Right lobe of liver (tissue), 6 donors: ENCODE measurements at regions not wholly inside any gene's neighbourhood (a gene's known extent, or its start where the extent isn't known, plus 50 kb on each side); places are given as distances from the start of the nearest gene placed in this dataset.
"Not testable (repeated sequence)": the region's sequence is repeated elsewhere in the genome, so short reads cannot be mapped to it uniquely, and the experiment has no call there.

Source experiments
- ATAC-seq, 4 donors: fragments of 200-7000 bp; cut with Tn5 transposase; one replicate each; pipeline ENCODE4 v1.9.1; 2020; ENCODE audit warnings: mild to moderate bottlenecking in 4 of 4, moderate library complexity in 4 of 4
- DNase-seq, 3 donors: peaks; one replicate each; pipeline ENCODE4 v3.0.0-alpha.2; 2020
- H3K27ac ChIP-seq, 3 donors: fragments of 200-600 bp; one replicate each; pipeline ENCODE4 v1.8.0; 2022
- H3K27me3 ChIP-seq, 2 donors: fragments of 200-600 bp; one replicate each; pipeline ENCODE4 v1.8.0; 2022
- H3K36me3 ChIP-seq, 4 donors: fragments of 200-600 bp; sonication (generic) in 1 of 4; one replicate each; pipeline versions ENCODE4 v1.5.1 to v1.8.0; 2017 to 2022; ENCODE audit warnings: control low read depth in 1 of 4
- H3K4me1 ChIP-seq, 4 donors: fragments of 200-600 bp; sonication (generic) in 1 of 4; one replicate each; pipeline versions ENCODE4 v1.5.1 to v1.8.0; 2017 to 2022; ENCODE audit warnings: control low read depth in 1 of 4
- H3K4me3 ChIP-seq, 3 donors: fragments of 200-600 bp; one replicate each; pipeline ENCODE4 v1.8.0; 2022
- H3K9me3 ChIP-seq, 4 donors: fragments of 200-600 bp; sonication (generic) in 1 of 4; one replicate each; pipeline versions ENCODE4 v1.5.1 to v1.8.0; 2017 to 2022; ENCODE audit warnings: control low read depth in 1 of 4
- POLR2A ChIP-seq: fragments of 450-650 bp; IDR thresholded peaks from one replicate; pipeline ENCODE4 v1.6.1; 2017; ENCODE audit warnings: antibody characterized with exemption, mild to moderate bottlenecking
- WGBS: methylation state at CpG from one replicate; pipeline ENCODE4 v1.1.6; 2018; ENCODE audit warnings: low coverage, low lambda C conversion rate; ENCODE audit not compliant: insufficient coverage; ENCODE audit errors: missing lambda C conversion rate; 5-methylcytosine and 5-hydroxymethylcytosine counted together
- intact Hi-C, 2 donors: fragments of 100-400 bp; cut with DNase I; formaldehyde crosslinking; loops; one replicate each; pipeline versions ENCODE4 v1.11.2 to v1.14.1; 2022
- TF ChIP-seq, protein P1 (sequence below), 4 donors: fragments of 200-600 bp in 3 of 4; fragments of 450-650 bp in 1 of 4; IDR thresholded peaks; one replicate each; pipeline versions ENCODE4 v1.5.1 to v1.8.0; 2016 to 2022; ENCODE audit warnings: antibody characterized with exemption in 4 of 4, mild to moderate bottlenecking in 2 of 4
- donor health status: DM: no; HTN: yes; CAD: no.
- donor health status: DM: no; HTN: no; CAD: no.
- donor health status: DM: no; HTN: no; CAD: no.
- donor health status: DM: no; HTN: yes; CAD: no.
- donor health status: DM: no; HTN: yes; CAD: no.

DNA sequence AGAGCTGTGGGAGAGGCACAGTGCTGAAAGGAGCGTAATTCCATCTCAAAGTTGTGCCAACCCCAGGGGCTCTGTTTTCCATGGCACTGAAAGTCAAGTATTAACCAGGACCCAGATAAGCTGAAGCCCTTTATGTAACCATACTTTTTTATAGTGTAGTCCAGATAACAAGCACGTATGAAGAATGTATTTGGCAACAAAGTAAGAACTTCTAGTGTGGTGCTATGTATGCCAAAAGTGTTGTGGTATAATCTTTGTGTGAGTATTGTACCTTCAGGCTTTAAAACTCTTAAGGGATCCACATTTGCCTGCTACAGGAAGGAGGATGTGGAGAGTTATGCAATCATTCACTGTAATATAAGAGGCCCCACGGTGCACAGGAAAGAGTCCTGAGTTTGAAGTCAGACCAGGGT, 129.4 kb downstream of the IBTK start:
- TF ChIP-seq POLR2A, result no peak
- TF ChIP-seq, protein P1, sequence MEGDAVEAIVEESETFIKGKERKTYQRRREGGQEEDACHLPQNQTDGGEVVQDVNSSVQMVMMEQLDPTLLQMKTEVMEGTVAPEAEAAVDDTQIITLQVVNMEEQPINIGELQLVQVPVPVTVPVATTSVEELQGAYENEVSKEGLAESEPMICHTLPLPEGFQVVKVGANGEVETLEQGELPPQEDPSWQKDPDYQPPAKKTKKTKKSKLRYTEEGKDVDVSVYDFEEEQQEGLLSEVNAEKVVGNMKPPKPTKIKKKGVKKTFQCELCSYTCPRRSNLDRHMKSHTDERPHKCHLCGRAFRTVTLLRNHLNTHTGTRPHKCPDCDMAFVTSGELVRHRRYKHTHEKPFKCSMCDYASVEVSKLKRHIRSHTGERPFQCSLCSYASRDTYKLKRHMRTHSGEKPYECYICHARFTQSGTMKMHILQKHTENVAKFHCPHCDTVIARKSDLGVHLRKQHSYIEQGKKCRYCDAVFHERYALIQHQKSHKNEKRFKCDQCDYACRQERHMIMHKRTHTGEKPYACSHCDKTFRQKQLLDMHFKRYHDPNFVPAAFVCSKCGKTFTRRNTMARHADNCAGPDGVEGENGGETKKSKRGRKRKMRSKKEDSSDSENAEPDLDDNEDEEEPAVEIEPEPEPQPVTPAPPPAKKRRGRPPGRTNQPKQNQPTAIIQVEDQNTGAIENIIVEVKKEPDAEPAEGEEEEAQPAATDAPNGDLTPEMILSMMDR (IDR thresholded peaks at IDR 0.05), result no peak
- H3K36me3 ChIP-seq, result no peaks in the 10 kb centered on the region
- intact Hi-C loops, result no loop called here
- H3K27ac ChIP-seq, result no peak overlapping the region
- no peaks in the 10 kb centered on the region for H3K27me3 ChIP-seq
- H3K4me1 ChIP-seq, result no peaks in the 10 kb centered on the region
- no peak overlapping the region for H3K4me3 ChIP-seq
- DNase-seq, result no peak
- no peaks in the 10 kb centered on the region for H3K9me3 ChIP-seq
- no peak for ATAC-seq
- WGBS, result 9% methylated on average over 2 of the region's 3 CpGs

DNA sequence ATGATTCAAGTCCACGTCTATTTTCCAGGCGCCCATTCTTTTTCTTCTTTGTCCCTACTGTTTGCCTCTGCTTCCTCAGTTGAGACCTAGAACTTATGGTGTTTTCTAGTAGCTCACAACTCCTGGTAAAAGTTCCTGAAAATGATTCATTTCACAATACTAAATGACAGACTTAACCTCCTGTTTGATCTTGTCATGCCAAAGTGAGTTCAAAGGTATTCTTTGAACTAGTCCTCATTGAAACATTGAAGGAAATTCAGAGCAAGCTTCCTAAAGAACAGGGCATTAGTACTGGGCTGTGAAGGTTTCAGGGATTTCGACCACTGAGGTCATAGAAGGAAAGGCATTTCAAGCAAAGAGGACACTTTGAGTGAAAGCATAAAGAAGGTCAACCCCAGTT, 132.8 kb downstream of the IBTK start:
- Histone ChIP-seq H3K4me1 (no peaks in the 10 kb centered on the region), H3K27me3 (no peaks in the 10 kb centered on the region), H3K27ac (no peak overlapping the region), H3K9me3 (peaks cover 0 to 6% (median 0%) of the 10 kb centered on the region in 4 donors), H3K36me3 (no peaks in the 10 kb centered on the region), H3K4me3 (no peak overlapping the region)
- intact Hi-C loops, result no loop called here
- no peak for TF ChIP-seq POLR2A
- TF ChIP-seq, protein P1 (IDR thresholded peaks at IDR 0.05), result no peak
- ATAC-seq (no peak), DNase-seq (no peak)
- WGBS, result 38% methylated on average over 3 of the region's 3 CpGs

DNA sequence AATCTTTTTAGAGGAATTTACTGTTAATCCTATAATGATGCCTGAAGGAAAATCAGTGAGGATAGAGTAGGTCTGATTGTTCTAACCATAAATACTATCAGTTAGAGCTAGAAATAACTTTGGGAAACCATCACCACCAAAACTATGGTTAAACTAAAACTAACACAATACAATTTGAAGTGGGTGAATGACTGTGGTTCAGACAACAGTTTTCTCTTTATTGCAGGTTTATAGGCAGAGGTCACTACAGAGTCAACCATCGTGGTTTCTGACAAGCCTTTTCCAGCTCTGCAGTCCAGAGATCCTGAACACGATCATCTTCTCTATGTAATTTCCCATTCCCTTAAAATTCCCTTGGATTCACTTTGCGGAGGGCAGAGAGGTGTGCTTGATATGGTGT, 134.3 kb downstream of the IBTK start:
- WGBS, result 76% methylated on average over 3 of the region's 3 CpGs
- ATAC-seq (no peak), DNase-seq (no peak)
- intact Hi-C loops, result no loop called here
- Histone ChIP-seq H3K4me3 (no peak overlapping the region), H3K4me1 (no peaks in the 10 kb centered on the region), H3K27me3 (no peaks in the 10 kb centered on the region), H3K36me3 (no peaks in the 10 kb centered on the region), H3K27ac (no peak overlapping the region), H3K9me3 (peaks cover 0 to 8% (median 0%) of the 10 kb centered on the region in 4 donors)
- TF ChIP-seq, protein P1 (IDR thresholded peaks at IDR 0.05), result no peak
- TF ChIP-seq POLR2A, result no peak

- Histone ChIP-seq H3K4me1 (no peaks in the 10 kb centered on the region), H3K27ac (no peak overlapping the region), H3K9me3 (peaks cover 0 to 8% (median 0%) of the 10 kb centered on the region in 4 donors), H3K4me3 (no peak overlapping the region), H3K36me3 (no peaks in the 10 kb centered on the region), H3K27me3 (no peaks in the 10 kb centered on the region)
- intact Hi-C loops, result no loop called here
- ATAC-seq (no peak), DNase-seq (no peak)
- TF ChIP-seq POLR2A, result no peak
- TF ChIP-seq, protein P1 (IDR thresholded peaks at IDR 0.05), result no peak
These were observed 135.7 kb downstream of the IBTK start for GRCh38 chr6:82111818-82112217.

DNA sequence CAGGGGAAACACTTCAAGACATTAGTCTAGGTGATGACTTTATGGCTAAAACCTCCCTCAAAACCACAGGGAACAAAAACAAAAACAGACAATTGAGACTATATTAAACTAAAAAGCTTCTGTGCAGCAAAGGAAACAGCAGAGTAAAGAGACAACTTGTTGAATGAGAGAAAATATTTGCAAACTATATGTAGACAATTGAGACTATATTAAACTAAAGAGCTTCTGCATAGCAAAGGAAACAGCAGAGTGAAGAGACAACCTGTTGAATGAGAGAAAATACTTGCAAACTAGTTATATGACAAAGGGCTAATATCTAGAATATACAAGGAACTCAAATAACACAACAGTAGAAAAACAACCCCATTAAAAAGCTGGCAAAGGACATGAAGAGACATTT, 136.4 kb downstream of the IBTK start:
- no peak for TF ChIP-seq POLR2A
- TF ChIP-seq, protein P1 (IDR thresholded peaks at IDR 0.05), result no peak
- Histone ChIP-seq H3K4me3 (no peak overlapping the region), H3K36me3 (no peaks in the 10 kb centered on the region), H3K9me3 (peaks cover 0 to 8% (median 0%) of the 10 kb centered on the region in 4 donors), H3K4me1 (no peaks in the 10 kb centered on the region), H3K27ac (no peak overlapping the region), H3K27me3 (no peaks in the 10 kb centered on the region)
- no peak for ATAC-seq
- no peak for DNase-seq
- intact Hi-C loops, result no loop called here

DNA sequence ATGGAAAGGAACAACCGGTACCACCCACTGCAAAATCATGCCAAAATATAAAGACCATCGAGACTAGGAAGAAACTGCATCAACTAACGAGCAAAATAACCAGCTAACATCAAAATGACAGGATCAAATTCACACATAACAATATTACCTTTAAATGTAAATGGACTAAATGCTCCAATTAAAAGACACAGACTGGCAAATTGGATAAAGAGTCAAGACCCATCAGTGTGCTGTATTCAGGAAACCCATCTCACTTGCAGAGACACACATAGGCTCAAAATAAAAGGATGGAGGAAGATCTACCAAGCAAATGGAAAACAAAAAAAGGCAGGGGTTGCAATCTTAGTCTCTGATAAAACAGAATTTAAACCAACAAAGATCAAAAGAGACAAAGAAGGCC, 144.4 kb downstream of the IBTK start:
- H3K36me3 ChIP-seq, H3K27me3 ChIP-seq, H3K4me3 ChIP-seq, ATAC-seq, H3K4me1 ChIP-seq, DNase-seq, H3K9me3 ChIP-seq, H3K27ac ChIP-seq, intact Hi-C loops: not testable (repeated sequence)
- WGBS, result 73% methylated on average over 3 of the region's 3 CpGs

DNA sequence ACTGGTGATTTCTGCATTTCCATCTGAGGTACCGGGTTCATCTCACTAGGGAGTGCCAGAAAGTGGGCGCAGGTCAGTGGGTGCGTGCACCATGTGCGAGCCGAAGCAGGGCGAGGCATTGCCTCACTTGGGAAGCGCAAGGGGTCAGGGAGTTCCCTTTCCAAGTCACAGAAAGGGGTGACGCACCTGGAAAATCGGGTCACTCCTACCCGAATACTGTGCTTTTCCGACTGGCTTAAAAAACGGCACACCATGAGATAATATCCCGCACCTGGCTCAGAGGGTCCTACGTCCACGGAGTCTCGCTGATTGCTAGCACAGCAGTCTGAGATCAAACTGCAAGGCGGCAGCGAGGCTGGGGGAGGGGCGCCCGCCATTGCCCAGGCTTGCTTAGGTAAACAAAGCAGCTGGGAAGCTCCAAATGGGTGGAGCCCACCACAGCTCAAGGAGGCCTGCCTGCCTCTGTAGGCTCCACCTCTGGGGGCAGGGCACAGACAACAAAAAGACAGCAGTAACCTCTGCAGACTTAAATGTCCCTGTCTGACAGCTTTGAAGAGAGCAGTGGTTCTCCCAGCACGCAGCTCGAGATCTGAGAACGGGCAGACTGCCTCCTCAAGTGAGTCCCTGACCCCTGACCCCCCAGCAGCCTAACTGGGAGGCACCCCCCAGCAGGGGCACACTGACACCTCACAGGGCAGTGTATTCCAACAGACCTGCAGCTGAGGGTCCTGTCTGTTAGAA, 146.0 kb downstream of the IBTK start:
- H3K4me1 ChIP-seq, DNase-seq, H3K27ac ChIP-seq, intact Hi-C loops, ATAC-seq, H3K4me3 ChIP-seq, H3K36me3 ChIP-seq, H3K27me3 ChIP-seq, H3K9me3 ChIP-seq: not testable (repeated sequence)
- 70% methylated on average over 12 of the region's 23 CpGs for WGBS
